Right atrium auricular region (tissue), 2 donors: ENCODE measurements at regions not wholly inside any gene's neighbourhood (a gene's known extent, or its start where the extent isn't known, plus 50 kb on each side); places are given as distances from the start of the nearest gene placed in this dataset.

Experiments used
- DNase-seq: peaks from one replicate; pipeline ENCODE4 v3.0.0-alpha.2; 2019; ENCODE audit warnings: low spot score
- H3K27ac ChIP-seq, 2 donors: fragments of 200-600 bp; sonication (generic); 1 replicate in 1 of 2; 2 replicates in 1 of 2; pipeline ENCODE4 v1.5.1; 2016 to 2019
- H3K27me3 ChIP-seq, 2 donors: fragments of 200-600 bp; sonication (generic); one replicate each; pipeline versions ENCODE4 v1.5.1 to v1.6.0; 2017 to 2019
- H3K36me3 ChIP-seq: fragments of 200-600 bp; sonication (generic); one replicate; pipeline ENCODE4 v1.5.1; 2016
- H3K4me1 ChIP-seq, 2 donors: fragments of 200-600 bp; sonication (generic); one replicate each; pipeline versions ENCODE4 v1.5.1 to v1.6.0; 2017 to 2019
- H3K4me3 ChIP-seq, 2 donors: fragments of 200-600 bp; sonication (generic); 1 replicate in 1 of 2; 2 replicates in 1 of 2; pipeline ENCODE4 v1.5.1; 2017 to 2019; ENCODE audit warnings: mild to moderate bottlenecking in 1 of 2, moderate library complexity in 1 of 2
- H3K9me3 ChIP-seq, 2 donors: fragments of 200-600 bp; sonication (generic); one replicate each; pipeline ENCODE4 v1.5.1; 2019
- TF ChIP-seq, protein P1 (sequence below), 2 donors: fragments of 200-600 bp; sonication (generic); IDR thresholded peaks; one replicate each; pipeline ENCODE4 v1.5.1; 2019; ENCODE audit warnings: antibody characterized with exemption in 2 of 2

GRCh38 chr12:107533218-107533617 lies 152.4 kb upstream of the PWP1 start:
- TF ChIP-seq, protein P1, sequence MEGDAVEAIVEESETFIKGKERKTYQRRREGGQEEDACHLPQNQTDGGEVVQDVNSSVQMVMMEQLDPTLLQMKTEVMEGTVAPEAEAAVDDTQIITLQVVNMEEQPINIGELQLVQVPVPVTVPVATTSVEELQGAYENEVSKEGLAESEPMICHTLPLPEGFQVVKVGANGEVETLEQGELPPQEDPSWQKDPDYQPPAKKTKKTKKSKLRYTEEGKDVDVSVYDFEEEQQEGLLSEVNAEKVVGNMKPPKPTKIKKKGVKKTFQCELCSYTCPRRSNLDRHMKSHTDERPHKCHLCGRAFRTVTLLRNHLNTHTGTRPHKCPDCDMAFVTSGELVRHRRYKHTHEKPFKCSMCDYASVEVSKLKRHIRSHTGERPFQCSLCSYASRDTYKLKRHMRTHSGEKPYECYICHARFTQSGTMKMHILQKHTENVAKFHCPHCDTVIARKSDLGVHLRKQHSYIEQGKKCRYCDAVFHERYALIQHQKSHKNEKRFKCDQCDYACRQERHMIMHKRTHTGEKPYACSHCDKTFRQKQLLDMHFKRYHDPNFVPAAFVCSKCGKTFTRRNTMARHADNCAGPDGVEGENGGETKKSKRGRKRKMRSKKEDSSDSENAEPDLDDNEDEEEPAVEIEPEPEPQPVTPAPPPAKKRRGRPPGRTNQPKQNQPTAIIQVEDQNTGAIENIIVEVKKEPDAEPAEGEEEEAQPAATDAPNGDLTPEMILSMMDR (IDR thresholded peaks at IDR 0.05) = no peak
- no peaks in the 10 kb centered on the region for H3K4me1 ChIP-seq
- no peaks in the 10 kb centered on the region for H3K27me3 ChIP-seq
- H3K36me3 ChIP-seq = no peaks in the 10 kb centered on the region
- H3K27ac ChIP-seq = no peak overlapping the region
- H3K4me3 ChIP-seq = no peak overlapping the region
- peaks cover 0 to 6% of the 10 kb centered on the region in 2 donors for H3K9me3 ChIP-seq
- DNase-seq = no peak

DNA sequence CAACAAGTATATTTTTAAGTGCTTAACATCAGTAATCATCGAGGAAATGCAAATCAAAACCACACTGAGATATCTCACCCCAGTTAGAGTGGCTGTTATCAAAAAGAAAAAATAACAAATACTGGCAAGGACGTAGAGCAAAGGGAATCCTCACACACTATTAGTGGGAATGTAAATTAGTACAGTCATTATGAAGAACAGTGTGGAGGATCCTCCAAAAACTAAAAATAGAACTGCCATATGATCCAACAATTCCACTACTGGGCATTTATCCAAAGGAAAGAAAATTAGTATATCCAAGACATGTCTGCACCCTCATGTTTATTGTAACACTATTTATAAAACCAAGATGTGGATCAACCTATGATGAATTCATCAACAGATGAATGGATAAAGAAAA lies 149.0 kb upstream of the PWP1 start:
- DNase-seq = no peak
- Histone ChIP-seq H3K4me3 (no peak overlapping the region), H3K36me3 (no peaks in the 10 kb centered on the region), H3K27ac (no peak overlapping the region), H3K27me3 (no peaks in the 10 kb centered on the region), H3K9me3 (peaks cover 0 to 6% of the 10 kb centered on the region in 2 donors), H3K4me1 (no peaks in the 10 kb centered on the region)
- TF ChIP-seq, protein P1 (IDR thresholded peaks at IDR 0.05) = no peak

GRCh38 chr12:107537464-107538119 lies 148.0 kb upstream of the PWP1 start:
- H3K27me3 ChIP-seq = no peaks in the 10 kb centered on the region
- H3K36me3 ChIP-seq = no peaks in the 10 kb centered on the region
- H3K4me3 ChIP-seq = no peak overlapping the region
- H3K27ac ChIP-seq = no peak overlapping the region
- H3K9me3 ChIP-seq = peaks cover 0 to 2% of the 10 kb centered on the region in 2 donors
- TF ChIP-seq, protein P1 (IDR thresholded peaks at IDR 0.05) = no peak
- DNase-seq = no peak
- no peaks in the 10 kb centered on the region for H3K4me1 ChIP-seq

DNA sequence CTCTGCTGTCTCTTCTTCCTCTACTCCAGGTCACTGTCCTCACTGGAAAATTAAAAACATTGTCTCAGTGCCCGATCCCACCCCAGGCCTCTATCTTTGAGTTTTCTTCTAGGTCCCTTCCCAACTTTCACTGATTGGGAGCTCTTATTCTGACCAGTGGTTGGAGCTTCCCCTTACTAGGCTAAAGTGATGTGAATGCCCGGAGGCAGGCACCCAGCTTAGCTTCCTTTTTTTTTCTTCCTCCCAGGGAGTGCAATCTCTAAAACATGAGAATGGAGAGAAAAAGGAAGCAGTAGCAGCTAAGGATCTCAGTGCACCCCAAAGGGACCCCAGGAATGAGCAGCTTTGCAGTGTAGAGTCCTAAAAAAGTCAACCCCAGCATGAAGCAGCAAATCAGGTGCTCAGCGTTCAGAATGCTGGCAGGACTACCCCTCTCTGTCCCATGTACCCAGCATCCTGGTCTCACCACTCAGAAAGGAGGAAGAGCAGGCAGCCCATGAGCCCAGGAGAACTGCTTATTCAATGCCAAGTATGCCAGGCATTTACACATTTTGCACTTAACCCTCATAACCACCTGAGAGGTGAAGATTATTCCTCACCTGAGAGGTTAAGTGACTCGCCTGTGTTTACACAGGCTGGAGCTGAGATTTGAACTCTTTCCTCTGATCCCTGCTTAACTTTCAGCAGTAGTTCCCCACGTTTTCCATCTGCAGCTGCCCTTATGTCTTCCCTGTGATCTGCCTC lies 146.2 kb upstream of the PWP1 start:
- DNase-seq = no peak
- Histone ChIP-seq H3K36me3 (no peaks in the 10 kb centered on the region), H3K27me3 (no peaks in the 10 kb centered on the region), H3K9me3 (no peaks in the 10 kb centered on the region), H3K4me1 (no peaks in the 10 kb centered on the region), H3K4me3 (no peak overlapping the region), H3K27ac (no peak overlapping the region)
- TF ChIP-seq, protein P1 (IDR thresholded peaks at IDR 0.05) = no peak

- Histone ChIP-seq H3K4me1 (no peaks in the 10 kb centered on the region), H3K36me3 (no peaks in the 10 kb centered on the region), H3K27ac (no peak overlapping the region), H3K9me3 (no peaks in the 10 kb centered on the region), H3K4me3 (no peak overlapping the region), H3K27me3 (no peaks in the 10 kb centered on the region)
- DNase-seq = no peak
- TF ChIP-seq, protein P1 (IDR thresholded peaks at IDR 0.05) = no peak
These were observed 144.4 kb upstream of the PWP1 start for GRCh38 chr12:107541001-107541705.
